T-helper 17 cell (primary cell): ENCODE measurements at regions not wholly inside any gene's neighbourhood (a gene's known extent, or its start where the extent isn't known, plus 50 kb on each side); places are given as distances from the start of the nearest gene placed in this dataset.

Experiments
- ATAC-seq: fragments of 150-1000 bp; cut with Tn5 transposase; 2 replicates; pipeline ENCODE4 v1.10.0; 2021; ENCODE audit warnings: mild to moderate bottlenecking, moderate library complexity
- DNase-seq, 3 donors: peaks; one replicate each; pipeline versions ENCODE4 v3.0.0 to v3.0.0-alpha.2; 2020 to 2021
- H3K9me3 ChIP-seq: one replicate; pipeline ENCODE4 v1.7.0; 2013; ENCODE audit warnings: low read length, mild to moderate bottlenecking; ENCODE audit not compliant: control insufficient read depth, poor library complexity, severe bottlenecking
- H3K27ac Mint-ChIP-seq: one replicate; pipeline ENCODE4 v1.8.0; 2022; ENCODE audit warnings: mild to moderate bottlenecking, moderate library complexity, mixed read lengths
- H3K27me3 Mint-ChIP-seq: one replicate; pipeline ENCODE4 v1.8.0; 2022; ENCODE audit warnings: mixed read lengths
- H3K36me3 Mint-ChIP-seq: one replicate; pipeline ENCODE4 v1.8.0; 2022; ENCODE audit warnings: low read depth, mixed read lengths
- H3K4me1 Mint-ChIP-seq: one replicate; pipeline ENCODE4 v1.8.0; 2022; ENCODE audit warnings: mild to moderate bottlenecking, mixed read lengths
- H3K4me3 Mint-ChIP-seq: one replicate; pipeline ENCODE4 v1.8.0; 2022; ENCODE audit warnings: mild to moderate bottlenecking, moderate library complexity, mixed read lengths

DNA sequence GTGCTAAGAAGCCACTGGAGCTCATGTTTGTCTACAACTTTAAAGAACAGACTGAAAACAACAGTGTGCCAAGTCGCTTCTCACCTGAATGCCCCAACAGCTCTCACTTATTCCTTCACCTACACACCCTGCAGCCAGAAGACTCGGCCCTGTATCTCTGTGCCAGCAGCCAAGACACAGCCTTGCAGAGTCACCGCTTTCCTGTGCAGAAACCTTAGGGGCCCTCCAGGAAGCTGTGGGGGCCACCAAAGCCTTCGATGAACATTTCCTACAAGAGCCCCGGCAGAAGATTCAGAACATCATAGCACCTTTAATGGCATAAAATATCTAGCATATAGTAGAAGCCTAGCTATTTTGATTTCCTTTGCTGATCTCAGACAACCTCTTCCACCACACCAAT lies 88.0 kb upstream of the PRSS58 start:
- ATAC-seq (peak; percentile 66), DNase-seq (peak in 1 of 3 donors; percentile 35)
- Mint-ChIP-seq H3K27me3 (peaks cover 61% of the 10 kb centered on the region), H3K36me3 (no peaks in the 10 kb centered on the region), H3K27ac (no peak overlapping the region), H3K4me3 (peak overlapping the region; percentile 41), H3K4me1 (peaks cover 6% of the 10 kb centered on the region)
- H3K9me3 ChIP-seq: no peaks in the 10 kb centered on the region

DNA sequence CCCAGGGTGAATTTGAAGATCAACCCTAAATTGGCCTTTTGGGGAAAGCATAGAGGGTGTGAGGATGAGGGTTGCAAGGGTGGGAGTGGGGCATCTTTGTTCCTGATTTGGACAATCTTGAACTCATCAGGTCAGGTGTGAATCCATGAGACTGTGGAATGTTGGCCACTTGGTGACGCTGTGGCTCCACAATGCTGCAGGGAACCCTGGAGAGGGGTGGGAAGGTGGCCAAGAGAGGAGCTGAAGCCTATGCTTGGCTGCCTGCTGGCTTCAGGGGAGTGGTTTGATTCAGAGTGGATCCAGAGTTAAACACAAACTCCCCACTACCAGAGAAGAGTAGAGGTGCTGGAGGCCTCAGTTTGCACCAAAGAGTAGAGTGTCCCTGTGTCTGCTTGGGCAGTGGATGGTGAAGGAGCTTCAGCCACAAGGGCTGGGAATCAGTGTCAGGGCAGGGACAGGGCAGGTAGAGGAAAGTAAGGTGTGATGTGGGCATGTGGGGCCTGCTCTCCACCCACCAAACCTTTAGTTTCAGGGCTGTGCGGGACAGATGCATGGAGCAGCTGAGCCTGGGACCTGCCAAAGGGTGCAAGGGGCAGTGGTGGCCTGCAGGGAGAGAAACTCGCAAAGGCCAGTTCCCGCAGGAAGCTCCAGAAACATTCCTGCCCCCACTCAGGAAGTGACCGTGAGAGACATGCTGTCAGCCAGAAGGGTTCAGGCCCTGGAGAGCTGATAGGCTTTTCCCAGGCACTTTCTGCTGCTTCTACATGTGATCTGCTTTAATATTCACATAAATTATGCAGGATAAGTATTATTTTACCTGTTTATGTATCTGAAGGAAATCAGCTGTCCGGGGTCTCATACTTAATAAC lies 81.0 kb upstream of the PRSS58 start:
- ATAC-seq (no peak), DNase-seq (no peak)
- no peak overlapping the region for H3K27ac Mint-ChIP-seq
- H3K27me3 Mint-ChIP-seq: peaks cover 52% of the 10 kb centered on the region
- H3K4me1 Mint-ChIP-seq: peaks cover 6% of the 10 kb centered on the region
- H3K36me3 Mint-ChIP-seq: peaks cover 2% of the 10 kb centered on the region
- H3K9me3 ChIP-seq: no peaks in the 10 kb centered on the region
- H3K4me3 Mint-ChIP-seq: no peak overlapping the region

DNA sequence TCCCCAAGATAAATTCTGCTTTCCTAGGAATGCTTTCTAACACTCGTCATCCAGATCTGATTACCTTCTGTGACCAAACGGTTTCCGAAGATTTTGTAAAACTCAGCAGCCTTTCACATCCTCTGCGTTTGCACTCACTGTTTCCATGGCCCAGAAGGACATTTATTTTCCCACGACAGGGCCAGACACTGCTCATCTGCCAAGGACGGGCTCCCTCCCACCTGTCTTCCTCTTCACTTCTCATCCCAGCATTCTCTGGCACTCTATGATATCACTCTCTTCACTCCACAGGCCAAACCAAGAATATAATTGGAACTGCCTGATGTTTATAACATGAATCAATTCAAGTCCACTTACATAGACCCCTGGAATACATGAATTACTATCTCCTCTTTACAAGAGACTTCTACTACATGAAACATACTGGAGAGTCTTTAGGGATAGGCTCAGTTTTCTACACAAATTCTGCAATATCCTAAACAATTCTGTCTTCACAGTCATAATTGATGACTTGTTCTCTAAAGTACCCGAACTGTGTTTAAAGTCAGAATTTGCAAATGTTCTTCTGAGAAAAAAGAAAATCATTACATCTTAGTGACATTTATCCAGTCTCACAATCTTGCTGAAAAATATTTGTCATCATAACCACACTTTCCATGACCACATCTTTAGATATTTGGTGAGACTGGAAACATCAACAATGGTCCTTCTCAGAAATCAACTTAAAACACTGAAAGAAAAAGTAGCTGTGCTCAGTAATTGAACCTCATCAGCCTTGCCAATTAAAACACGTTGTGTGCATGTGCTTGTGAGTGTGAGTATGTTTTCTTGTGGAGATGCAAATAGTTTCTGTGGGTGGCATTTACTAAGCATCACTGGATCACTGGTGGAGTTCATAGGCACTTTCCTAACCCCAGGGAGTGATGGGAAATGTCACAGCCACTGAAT lies 79.5 kb upstream of the PRSS58 start:
- ATAC-seq (no peak), DNase-seq (no peak)
- Mint-ChIP-seq H3K27ac (peak overlapping the region; percentile 24), H3K27me3 (peaks cover 41% of the 10 kb centered on the region), H3K4me1 (peaks cover 6% of the 10 kb centered on the region), H3K4me3 (peak overlapping the region; percentile 10), H3K36me3 (peaks cover 2% of the 10 kb centered on the region)
- no peaks in the 10 kb centered on the region for H3K9me3 ChIP-seq

DNA sequence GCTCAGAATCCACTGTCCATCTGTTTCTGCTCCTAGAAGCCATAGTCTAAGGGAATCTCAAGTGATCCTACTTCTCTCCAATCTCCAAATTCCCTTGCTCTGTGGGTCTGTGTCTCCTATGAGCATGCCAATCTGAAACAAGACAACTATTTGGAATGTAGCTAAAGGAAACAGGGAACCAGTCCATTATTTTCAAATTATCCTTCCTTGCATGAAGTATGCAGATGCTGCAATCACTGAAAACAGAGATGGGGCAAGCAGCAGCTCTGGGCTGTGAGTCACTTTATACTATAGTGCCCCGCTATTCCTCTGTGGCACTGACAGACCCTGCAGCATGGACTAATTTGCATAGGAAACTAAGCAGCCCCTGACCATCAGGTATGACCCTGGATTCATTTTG lies 76.9 kb upstream of the PRSS58 start:
- peaks cover 44% of the 10 kb centered on the region for H3K27me3 Mint-ChIP-seq
- H3K4me1 Mint-ChIP-seq: peaks cover 3% of the 10 kb centered on the region
- ATAC-seq (no peak), DNase-seq (no peak)
- no peak overlapping the region for H3K27ac Mint-ChIP-seq
- peak overlapping the region; percentile 19 for H3K4me3 Mint-ChIP-seq
- H3K9me3 ChIP-seq: no peaks in the 10 kb centered on the region
- H3K36me3 Mint-ChIP-seq: peaks cover 8% of the 10 kb centered on the region

DNA sequence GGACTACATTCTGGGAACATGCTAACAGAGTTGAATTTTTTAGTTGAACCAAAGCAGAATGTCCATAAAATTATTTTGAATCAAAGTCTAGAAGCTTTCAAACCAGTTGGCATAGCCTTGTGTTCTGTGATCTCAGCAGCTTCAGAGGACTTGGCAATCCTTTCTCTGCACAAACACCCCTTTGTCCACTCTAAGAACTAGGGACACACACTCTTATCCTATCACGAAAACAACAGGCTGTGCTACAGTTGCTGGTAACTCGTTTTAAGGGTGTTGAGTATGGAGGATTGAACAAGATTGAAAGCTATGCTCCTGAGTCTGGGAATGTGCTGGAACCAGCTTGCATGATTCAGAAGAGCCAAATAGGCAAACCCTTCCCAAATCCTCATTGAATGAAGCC lies 76.4 kb upstream of the PRSS58 start:
- ATAC-seq: no peak
- H3K4me3 Mint-ChIP-seq: no peak overlapping the region
- H3K27me3 Mint-ChIP-seq: peaks cover 48% of the 10 kb centered on the region

DNA sequence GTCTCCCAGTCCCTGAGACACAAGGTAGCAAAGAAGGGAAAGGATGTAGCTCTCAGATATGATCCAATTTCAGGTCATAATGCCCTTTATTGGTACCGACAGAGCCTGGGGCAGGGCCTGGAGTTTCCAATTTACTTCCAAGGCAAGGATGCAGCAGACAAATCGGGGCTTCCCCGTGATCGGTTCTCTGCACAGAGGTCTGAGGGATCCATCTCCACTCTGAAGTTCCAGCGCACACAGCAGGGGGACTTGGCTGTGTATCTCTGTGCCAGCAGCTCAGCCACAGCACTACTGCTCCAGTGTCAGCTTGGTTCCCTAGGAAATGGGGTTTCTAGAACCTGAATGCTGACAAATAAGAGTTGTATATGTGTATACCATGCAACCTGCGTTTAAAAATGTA lies 74.6 kb upstream of the PRSS58 start:
- H3K27ac Mint-ChIP-seq: no peak overlapping the region
- ATAC-seq (no peak), DNase-seq (no peak)
- H3K36me3 Mint-ChIP-seq: peaks cover 8% of the 10 kb centered on the region
- peaks cover 51% of the 10 kb centered on the region for H3K27me3 Mint-ChIP-seq
- H3K4me1 Mint-ChIP-seq: no peaks in the 10 kb centered on the region
- H3K4me3 Mint-ChIP-seq: no peak overlapping the region
- no peaks in the 10 kb centered on the region for H3K9me3 ChIP-seq

More for the DNA sequence above, 76.4 kb upstream of the PRSS58 start:
- peaks cover 3% of the 10 kb centered on the region for H3K4me1 Mint-ChIP-seq
- H3K27ac Mint-ChIP-seq: no peak overlapping the region
- peaks cover 8% of the 10 kb centered on the region for H3K36me3 Mint-ChIP-seq
- H3K9me3 ChIP-seq: no peaks in the 10 kb centered on the region
- no peak for DNase-seq

DNA sequence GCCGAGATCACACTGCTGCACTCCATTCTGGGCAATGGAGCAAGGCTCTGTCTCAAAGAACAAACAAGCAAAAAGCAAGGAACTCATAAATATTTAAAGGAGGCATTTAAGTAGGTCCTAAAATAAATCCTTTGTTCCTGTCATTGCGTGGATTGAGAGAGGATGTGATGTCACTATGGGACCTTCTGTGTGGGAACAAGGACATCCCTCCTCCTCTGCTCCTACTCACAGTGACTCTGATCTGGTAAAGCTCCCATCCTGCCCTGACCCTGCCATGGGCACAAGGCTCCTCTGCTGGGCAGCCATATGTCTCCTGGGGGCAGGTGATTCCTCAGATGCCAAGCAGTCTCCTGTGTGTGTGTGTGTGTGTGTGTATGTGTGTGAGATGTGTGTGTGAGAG lies 74.1 kb upstream of the PRSS58 start:
- no peak overlapping the region for H3K27ac Mint-ChIP-seq
- no peaks in the 10 kb centered on the region for H3K9me3 ChIP-seq
- H3K27me3 Mint-ChIP-seq: peaks cover 47% of the 10 kb centered on the region
- H3K36me3 Mint-ChIP-seq: peaks cover 6% of the 10 kb centered on the region
- no peak for ATAC-seq
- no peaks in the 10 kb centered on the region for H3K4me1 Mint-ChIP-seq
- no peak for DNase-seq
- H3K4me3 Mint-ChIP-seq: no peak overlapping the region

DNA sequence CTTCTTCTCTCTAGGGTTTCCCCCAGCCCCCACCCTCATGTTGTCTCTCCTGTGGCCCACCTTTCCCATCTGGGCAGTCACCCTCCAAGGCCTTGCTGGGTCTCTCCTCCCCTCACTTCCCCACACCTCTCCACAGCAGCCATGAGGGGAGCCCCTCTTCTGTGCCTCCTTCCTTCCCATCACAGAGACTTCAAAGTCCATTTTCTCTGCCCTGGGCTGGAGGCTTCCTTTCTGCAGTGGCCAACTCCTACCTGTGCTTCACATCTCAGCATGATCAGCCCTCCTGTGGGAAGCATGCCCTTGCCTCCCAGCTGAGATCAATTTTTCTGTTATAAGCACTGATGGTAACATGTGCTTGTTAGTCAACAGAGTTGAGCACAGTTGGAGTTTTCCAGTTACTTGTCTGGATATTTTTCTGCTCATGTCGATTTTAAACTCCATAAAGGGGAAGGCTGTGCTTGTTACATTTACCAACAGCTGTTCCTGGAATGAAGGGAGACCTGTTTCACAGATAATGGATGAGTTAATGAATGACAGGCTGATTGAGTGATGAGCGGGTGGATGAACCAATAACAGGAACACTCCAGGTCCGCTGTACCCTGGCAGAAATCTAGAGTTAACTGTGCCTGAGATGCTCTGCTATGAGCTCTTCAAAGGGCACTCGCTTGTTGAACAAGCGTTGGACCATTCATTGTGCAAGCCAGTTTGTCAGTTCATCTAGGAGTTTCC lies 71.4 kb upstream of the PRSS58 start:
- Mint-ChIP-seq H3K36me3 (peaks cover 6% of the 10 kb centered on the region), H3K4me1 (peaks cover 2% of the 10 kb centered on the region), H3K27me3 (peaks cover 38% of the 10 kb centered on the region), H3K27ac (no peak overlapping the region), H3K4me3 (no peak overlapping the region)
- H3K9me3 ChIP-seq: no peaks in the 10 kb centered on the region
- ATAC-seq: no peak
- no peak for DNase-seq

DNA sequence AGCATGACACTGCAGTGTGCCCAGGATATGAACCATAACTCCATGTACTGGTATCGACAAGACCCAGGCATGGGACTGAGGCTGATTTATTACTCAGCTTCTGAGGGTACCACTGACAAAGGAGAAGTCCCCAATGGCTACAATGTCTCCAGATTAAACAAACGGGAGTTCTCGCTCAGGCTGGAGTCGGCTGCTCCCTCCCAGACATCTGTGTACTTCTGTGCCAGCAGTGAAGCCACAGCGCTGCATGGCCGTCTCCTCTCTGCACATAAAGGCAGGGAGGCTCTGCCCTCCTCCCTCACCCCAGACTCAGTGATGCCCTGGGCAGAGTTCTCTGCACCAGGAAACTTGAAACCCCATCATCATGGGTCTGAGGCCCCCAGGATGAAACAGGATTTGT lies 70.7 kb upstream of the PRSS58 start:
- H3K4me1 Mint-ChIP-seq: peaks cover 4% of the 10 kb centered on the region
- no peak for ATAC-seq
- no peak for DNase-seq
- peak overlapping the region; percentile 60 for H3K27ac Mint-ChIP-seq
- peaks cover 42% of the 10 kb centered on the region for H3K27me3 Mint-ChIP-seq
- no peaks in the 10 kb centered on the region for H3K9me3 ChIP-seq
- peaks cover 6% of the 10 kb centered on the region for H3K36me3 Mint-ChIP-seq
- no peak overlapping the region for H3K4me3 Mint-ChIP-seq

DNA sequence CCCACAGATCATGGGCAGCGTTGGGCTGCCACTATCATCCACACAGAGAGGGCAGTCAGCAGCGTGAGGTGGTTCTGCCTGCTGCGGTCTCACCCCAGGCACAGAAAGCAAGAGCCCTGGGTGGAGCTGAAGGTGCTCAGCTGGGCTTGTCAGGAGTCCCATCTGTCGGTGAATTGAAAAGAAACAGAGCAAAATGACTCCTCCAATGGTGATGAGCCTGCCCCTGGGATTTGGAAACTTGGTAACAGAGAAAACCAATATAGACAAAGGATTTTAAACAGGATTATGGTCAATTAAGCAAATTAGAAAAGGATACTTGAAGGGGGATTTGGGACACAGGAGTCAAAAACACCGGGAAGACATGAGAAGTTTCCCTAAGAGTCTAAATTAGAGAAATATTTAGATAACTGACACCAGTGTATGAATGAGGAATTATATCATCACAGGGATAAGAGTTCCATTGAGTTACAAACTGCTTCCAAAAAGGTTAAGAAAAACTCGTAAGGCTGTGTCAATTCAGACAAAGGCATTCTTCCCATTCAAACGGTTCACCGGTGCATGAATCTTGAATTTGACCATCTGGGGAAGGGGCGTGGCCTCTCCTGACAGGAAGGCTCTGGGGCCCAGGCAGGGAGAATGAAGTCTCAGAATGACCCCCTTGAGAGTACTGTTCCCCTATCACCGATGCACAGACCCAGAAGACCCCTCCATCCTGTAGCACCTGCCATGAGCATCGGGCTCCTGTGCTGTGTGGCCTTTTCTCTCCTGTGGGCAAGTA lies 70.0 kb upstream of the PRSS58 start:
- peaks cover 6% of the 10 kb centered on the region for H3K36me3 Mint-ChIP-seq
- peak overlapping the region; percentile 60 for H3K27ac Mint-ChIP-seq

DNA sequence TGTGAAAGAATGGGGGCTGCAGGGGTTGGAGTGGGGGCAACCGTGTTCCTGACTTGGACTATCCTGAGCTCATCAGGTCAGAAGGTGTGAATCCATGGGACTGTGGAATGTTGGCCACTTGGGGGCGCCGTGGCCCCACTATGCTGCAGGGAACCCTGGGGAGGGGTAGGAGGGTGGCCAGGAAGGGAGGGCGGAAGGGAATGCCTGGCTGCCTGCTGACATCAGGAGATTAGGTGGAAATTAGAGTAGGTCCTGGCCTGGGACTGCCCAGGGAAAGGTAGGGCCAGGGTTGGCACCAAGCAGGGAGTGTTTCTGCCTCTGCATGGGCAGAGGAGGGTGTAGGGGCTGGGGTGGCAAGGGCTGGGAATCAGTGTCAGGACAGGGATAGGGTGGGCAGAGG lies 65.8 kb upstream of the PRSS58 start:
- H3K27ac Mint-ChIP-seq: peak overlapping the region; percentile 45
- no peaks in the 10 kb centered on the region for H3K9me3 ChIP-seq
- H3K4me3 Mint-ChIP-seq: no peak overlapping the region
- no peak for DNase-seq
- no peak for ATAC-seq
- peaks cover 39% of the 10 kb centered on the region for H3K27me3 Mint-ChIP-seq
- peaks cover 3% of the 10 kb centered on the region for H3K36me3 Mint-ChIP-seq
- peaks cover 18% of the 10 kb centered on the region for H3K4me1 Mint-ChIP-seq

More for the DNA sequence above, 70.0 kb upstream of the PRSS58 start:
- Mint-ChIP-seq H3K4me3 (peak overlapping the region; percentile 75), H3K4me1 (peaks cover 4% of the 10 kb centered on the region), H3K27me3 (peaks cover 42% of the 10 kb centered on the region)
- no peaks in the 10 kb centered on the region for H3K9me3 ChIP-seq
- DNase-seq: no peak
- ATAC-seq: no peak

DNA sequence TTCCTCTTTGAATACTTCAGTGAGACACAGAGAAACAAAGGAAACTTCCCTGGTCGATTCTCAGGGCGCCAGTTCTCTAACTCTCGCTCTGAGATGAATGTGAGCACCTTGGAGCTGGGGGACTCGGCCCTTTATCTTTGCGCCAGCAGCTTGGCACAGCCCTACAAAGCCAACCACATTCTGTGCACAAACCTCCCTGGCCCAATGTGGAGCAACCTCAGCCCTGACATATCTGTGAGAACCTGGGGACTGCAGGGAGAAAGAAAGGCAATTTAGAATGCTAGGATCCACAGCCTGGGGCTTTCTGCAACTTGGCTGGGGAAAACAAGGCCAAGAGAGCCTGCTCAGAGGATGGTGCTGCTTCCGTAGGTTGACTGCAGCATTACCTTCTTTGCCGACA lies 63.5 kb upstream of the PRSS58 start:
- Mint-ChIP-seq H3K36me3 (peaks cover 3% of the 10 kb centered on the region), H3K4me3 (no peak overlapping the region), H3K27ac (peak overlapping the region; percentile 90), H3K4me1 (peaks cover 18% of the 10 kb centered on the region), H3K27me3 (peaks cover 39% of the 10 kb centered on the region)
- peak; percentile 59 for ATAC-seq
- no peak for DNase-seq
- no peaks in the 10 kb centered on the region for H3K9me3 ChIP-seq
